HG02588 (cell line): ENCODE measurements at regions not wholly inside any gene's neighbourhood (a gene's known extent, or its start where the extent isn't known, plus 50 kb on each side); places are given as distances from the start of the nearest gene placed in this dataset.

Experiments used
- ATAC-seq: cut with Tn5 transposase; IDR thresholded peaks from one replicate; pipeline ENCODE4 v1.9.1; 2021; ENCODE audit warnings: mild to moderate bottlenecking, moderate library complexity; ENCODE audit not compliant: unreplicated experiment

DNA sequence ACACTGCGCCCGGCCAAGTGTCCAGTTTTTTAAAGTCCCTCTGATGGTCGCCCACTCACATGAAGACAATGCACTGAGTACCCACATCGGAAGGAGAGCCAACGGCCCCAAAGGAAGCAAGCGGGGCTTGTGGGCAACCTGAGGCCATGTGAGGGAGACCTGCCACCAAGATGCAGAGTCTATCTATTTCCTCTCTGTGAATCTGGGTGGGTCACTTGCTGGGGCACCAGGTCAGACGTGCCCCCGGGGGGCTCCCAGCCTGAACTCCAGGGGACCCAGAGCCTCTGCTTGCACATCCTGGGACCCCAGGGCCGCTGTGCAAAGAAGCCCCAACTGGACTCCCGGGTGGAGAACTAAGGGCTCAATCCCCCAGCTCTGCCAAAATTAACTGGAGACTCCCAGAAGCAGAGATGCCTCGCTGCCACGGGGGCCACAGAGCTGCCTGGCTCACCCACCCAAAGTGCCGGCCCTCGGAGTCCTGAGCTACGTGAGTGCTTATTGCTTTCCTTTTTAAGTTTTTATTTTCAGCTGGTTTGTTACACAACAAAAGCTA is 106.4 kb downstream of the BRD1 start:
- ATAC-seq: no peak

DNA sequence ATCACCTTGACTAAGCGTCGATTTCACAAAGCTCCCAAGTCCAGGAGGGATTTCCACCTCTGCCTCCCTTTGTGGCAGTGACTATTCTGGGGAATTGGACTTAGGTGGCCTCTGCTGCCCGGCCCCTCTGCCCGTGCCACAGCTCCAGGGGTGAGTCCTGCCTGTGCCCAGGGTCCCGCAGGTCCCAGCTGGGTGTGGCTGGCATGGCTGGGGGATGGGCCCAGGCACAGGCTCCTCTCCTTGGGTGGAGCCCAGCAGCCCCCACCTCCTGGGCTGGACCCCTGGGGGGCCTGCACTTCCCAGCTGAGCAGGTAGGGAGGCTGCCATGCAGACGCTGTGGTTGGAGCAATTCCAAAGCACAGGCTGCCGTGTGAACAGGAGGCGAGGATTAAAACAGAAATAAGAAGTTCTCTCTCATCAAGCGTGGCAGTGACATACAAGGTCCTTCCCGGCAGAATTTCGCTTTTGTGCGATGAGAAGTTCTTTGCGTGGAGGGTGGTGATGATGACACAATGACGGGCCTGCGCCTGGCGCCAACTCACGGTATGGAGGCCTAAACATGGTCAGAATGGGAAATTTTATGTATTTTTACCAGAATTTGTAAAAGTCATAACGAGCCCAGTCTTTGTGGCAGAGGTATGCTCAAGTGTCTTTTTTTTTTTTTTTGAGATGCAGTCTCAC is 107.3 kb downstream of the BRD1 start:
- ATAC-seq: no peak

DNA sequence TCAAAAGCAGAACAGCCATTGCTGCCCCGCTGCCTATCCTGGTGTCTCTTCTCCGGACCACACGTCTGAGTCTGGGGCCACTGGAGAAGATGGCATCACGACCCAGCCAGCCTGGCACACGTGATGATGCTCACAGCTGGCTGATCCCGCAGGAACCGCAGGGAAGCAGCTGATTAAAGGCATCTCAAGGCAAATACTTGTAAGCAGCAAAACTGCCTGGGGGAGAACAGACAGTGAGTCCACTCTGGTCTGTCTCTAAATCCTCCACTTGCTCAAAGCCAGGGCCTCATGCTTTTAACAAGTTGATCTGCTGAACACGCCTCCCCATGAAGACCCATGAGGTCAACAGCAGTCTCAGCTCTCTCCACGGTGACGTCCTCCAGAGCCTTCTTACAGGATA is 108.6 kb downstream of the BRD1 start:
- no peak for ATAC-seq

DNA sequence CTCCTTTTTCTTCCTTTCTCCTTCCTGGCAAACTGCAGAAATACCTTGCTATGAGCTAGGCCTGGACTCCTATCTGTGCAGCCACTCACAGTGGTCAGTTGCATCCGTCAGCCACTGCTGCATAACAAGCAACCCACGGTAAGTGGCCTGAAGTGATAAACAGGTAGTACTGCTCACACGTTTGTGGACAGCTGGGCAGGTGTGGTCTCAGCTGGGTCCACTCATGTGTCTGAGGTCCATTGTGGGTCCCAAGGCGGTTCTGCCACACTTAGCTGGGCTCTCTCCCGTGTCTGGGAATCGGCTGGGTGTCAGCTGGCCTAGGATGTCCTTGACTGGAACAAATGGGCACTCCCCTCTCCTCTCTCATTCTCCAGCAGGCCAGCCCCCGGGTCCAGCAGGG is 109.3 kb downstream of the BRD1 start:
- ATAC-seq: no peak

DNA sequence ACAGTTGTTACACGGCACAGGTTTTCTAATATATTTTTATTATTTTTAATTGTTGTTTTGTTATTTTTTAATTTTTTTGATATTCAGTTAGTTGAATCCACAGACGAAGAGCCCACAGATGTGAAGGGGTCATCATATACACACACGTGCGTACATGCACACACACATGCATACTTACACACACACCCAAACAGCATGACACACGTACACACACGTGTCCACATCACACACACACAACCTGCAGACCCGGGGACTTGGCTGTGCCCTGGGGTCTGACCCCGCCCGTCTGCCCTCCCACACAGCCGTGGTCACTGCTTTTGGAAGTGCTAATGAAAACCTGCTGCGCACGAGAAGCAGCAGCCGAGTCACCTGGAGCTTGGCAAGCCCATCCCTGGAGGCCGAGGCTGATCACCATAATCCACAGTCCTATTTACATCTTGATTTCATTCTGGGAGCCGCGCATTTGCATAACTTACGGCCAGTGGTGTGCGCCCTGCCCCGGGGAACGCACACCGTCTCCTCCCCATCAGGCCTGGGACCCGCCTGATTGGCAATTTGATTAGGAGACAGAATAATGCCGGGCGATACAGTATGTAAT is 110.3 kb downstream of the BRD1 start:
- no peak for ATAC-seq

DNA sequence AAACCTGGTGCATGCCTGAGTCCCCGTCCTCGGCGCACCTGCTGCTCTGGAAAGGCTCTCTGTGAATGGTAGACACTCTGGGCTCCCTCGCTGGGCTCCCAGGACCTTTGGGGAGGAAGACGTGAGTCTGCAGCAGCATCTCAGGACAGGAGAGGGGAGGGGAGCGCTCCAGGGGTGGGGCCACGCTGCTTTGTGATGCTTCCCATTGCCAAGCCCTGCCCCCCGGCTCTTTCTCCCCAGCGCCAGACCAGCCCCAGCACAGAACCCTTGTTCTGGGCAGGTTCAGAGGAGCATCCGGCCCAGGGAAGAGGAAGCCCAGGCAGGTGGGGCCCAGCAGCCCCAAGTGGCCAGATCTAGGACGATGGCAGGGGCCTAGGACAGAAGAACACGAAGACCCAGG is 111.2 kb downstream of the BRD1 start:
- ATAC-seq: no peak

DNA sequence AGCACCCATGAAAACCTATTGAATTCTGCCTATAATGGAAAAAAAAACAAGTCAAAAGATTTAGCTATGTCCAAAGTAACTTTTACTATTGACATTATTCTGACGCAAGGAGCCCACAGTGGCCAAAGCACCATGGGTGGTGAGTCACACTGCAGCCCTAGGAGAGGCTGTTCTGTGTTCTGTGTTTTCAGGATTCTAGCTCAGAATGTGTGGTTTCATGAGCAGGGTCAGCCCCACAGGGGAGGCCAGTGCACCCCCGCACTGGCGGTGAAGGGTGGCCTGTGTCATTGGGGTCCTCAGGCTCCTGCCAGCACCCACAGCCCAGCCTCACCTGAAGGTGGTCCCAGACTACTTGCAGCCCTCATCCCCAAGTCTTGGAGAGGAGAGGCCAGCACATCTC is 112.2 kb downstream of the BRD1 start:
- no peak for ATAC-seq

DNA sequence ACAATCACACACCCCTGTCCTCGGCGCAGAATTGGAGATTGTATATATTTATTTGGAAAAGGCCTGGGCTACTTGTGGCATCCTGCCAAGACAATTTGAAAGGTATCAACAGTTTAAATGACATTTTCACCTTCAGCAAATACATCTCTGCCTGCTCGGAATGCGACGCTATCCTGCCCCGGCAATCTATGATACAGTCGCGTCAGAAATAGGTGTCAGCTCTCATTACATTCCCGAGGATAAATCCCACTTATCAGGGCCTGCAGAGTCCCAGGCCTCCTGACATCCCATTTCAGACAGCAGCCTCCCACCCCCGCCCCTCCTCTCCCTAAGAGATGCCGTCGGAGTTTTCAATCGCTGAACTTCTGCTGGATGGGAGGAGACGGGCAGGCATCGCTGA is 114.7 kb downstream of the BRD1 start:
- no peak for ATAC-seq

DNA sequence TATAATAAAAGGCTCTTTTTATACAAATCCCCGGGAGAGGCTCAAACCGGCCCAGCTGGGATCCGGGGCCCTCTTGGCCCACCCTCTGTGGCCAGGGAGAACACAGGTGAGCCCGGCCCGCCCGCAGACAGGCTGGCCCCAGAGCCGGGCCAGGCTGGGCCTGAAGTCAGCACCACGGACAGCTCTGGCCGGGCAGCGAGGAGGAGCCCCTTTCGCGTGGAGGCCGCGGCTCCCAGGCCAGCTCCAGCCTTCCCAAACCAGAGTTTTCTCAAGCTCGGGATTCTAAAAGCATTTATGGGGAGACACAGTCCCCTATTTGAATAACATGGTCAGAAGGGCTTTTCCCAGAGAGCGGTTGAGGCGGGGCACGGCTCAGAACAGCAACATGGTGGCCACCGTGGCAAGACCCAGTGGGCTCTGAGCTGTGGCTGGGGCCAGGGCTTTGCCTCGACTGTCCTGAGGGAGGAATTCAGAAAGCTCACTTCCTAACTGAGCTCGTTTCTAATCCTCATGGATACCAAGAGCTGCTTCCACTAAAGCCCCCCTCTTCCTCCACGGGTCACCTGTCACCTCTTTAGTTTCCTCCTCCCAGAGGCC is 115.4 kb downstream of the BRD1 start:
- no peak for ATAC-seq

DNA sequence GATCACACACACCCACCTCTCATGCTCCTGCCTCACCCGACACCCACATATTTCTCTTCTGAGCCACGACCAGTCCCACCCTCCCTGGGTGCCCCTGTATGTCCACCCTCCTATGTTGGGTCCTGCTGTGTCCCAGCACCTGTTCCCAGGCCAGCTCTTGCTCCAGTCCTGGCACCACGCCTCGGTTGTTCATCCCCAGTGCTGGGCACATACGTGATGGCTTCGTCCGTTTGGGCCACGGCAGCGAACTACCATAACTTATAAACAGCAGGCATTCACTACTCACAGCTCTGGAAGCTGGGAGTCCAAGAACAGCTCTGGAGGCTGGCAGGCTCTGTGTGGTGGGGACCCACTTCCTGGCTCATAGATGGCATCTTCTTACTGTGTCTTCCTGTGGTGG is 116.9 kb downstream of the BRD1 start:
- ATAC-seq: no peak

DNA sequence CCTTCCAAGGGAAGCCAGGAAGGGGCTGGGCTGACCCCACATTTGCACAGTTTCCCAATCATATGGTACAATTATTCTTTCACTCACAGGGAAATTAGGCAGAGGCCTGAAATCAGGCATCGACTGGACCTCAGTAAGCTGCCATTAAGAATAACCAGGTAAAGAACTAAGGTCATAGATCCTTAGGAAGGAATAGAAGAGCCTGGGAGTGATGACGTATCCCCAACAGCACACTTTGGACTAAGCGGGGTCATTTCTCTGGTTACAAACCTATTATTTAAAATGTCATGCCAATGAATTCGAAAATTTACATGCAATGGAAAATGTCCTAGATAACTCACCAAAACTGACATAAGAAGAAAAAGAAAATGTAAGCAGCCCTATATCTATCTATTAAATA is 118.2 kb downstream of the BRD1 start:
- no peak for ATAC-seq

DNA sequence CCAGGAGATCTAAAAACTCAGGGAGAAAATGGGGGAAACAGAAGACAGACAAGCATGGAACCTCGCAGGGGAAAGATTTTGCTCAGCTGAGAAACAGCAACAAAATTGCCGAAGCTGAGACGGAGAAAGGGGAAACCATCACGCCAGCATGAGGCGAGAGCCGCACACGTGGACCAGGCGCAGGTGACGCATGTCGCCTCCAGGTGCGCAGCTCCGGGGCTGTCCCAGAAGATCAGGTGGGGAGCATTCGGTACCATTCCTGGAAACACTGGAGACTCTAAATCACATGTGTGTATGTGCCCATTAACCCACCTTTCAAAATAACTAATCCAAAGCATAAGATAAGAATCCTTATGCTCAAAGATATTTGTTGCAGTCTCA is 121.7 kb downstream of the BRD1 start:
- ATAC-seq: no peak

DNA sequence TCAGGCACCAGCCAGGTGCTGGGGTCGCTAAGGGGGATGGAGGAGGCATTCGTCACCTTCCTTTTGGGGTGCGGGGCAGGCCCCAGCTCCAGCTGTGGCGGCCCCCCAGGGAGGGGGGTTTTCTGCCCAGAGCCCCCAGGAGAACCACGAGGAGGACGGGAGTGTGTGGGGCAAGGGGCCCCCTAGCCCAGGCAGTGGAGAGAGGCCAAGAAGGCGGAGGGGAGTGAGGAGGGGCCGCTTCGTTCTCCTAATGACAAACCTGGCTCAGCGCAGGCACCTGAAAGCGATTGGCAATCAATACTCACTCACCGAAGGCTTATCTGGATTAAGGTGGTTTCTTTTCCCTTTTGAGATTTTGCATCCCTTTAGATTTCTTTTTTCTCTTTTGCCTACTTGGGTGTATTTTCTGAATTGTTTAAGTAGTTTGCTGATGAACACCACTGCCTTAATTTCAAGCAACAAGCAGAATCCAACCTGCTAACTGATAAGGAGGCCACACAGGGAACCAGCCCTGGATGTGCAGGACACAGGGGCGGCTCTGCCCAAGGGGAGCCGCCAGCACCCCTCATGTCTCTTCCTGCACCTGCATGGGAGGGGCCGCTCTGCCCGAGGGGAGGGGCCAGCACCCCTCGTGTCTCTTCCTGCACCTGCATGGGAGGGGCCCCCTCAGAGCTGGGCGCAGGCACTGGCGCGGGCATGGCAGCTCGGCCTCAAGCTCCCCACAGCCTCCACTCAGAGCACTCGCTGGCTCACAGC is 122.3 kb downstream of the BRD1 start:
- ATAC-seq: no peak

DNA sequence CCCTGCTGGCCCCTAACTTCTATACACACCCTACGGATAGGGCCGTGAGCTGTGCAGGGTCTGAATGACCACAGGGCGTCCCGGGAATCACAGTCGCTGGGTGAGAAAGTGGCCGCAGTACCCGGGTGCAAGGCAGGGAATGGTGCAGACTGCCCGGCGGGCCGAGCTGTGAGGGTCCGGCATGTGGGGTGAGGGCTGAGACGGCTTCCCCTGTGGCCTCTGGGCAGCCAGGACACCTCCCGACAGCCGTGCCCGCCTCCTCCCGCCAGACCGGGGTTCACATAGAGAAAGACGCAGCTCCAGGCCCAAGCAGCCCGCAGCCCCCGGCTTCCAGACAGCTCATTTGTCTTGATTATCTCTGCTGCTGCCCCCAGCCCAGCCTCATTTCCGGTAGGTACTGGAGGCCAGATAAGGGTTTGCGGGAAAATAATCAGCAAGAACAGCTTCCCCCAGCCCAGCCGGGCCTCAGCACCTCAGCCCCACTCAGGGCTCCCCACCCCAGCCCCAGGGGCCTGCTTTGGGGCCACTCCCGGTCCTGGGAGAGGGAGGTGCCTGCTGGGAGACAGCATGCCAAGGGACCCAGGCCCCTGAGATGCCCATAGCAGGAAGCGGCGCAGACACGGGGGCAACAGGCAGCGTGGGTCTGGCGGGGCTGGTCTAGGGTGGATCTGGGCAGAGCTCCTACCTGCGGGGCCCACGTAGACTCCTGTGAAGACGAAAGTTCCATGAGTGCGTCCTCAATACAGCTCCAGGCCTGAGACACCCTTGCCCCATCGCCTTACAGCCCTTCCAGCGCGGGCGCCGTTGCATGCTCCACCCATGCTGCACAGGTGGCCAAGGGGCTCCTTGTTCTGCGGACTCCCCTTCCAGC is 123.1 kb downstream of the BRD1 start:
- no peak for ATAC-seq

DNA sequence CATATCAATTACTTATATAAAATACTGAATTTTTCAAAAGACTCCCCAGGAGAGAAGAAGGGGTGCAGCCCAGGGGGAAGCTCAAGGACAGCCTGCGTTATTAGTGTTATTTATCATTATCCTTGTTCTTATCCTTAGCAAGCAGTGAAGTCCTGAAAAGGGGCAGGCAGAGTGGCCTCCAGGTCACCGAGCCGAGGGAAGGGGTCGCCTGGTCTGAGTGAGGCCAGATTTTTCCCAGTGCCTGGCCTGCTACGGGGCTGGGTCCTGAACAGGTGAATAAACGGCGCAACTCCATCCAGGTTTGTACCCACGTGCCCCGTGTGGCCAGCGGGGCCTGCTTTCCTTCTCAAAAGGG is 123.7 kb downstream of the BRD1 start:
- no peak for ATAC-seq

DNA sequence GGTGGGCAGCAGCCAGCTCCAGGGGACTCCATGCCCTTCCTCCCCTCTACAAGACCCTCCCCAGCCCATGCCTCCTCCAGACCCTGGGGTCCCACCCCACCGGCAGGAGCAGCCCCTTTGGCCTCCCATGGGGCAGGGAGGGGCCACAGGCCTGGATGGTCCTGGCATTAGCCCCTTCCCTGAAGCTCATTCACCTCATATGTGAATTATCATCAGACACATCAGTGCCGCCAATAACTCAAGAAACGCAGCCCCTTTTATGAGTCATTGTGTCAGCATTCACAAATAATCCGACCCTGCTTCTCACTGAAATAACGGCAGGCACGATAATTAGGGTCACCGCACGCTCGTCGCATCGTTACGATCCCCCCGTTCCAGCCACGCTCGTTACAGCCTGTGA is 124.2 kb downstream of the BRD1 start:
- ATAC-seq: no peak

DNA sequence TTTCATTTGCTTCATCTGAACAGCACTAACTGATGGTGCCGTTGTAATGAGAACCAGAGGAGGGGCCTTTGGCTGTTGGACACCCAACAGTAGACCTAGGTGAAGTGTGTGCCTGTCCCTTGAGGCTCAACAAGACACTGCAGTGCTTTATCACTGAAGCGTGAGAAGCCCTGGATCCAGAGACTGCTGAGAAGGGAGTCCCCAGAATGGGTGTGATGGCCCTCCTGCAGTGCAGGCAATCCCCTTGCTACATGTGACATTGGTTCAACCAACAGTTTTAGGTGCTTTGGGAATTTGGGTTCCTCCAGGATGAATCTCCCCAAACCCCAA is 125.6 kb downstream of the BRD1 start:
- no peak for ATAC-seq

DNA sequence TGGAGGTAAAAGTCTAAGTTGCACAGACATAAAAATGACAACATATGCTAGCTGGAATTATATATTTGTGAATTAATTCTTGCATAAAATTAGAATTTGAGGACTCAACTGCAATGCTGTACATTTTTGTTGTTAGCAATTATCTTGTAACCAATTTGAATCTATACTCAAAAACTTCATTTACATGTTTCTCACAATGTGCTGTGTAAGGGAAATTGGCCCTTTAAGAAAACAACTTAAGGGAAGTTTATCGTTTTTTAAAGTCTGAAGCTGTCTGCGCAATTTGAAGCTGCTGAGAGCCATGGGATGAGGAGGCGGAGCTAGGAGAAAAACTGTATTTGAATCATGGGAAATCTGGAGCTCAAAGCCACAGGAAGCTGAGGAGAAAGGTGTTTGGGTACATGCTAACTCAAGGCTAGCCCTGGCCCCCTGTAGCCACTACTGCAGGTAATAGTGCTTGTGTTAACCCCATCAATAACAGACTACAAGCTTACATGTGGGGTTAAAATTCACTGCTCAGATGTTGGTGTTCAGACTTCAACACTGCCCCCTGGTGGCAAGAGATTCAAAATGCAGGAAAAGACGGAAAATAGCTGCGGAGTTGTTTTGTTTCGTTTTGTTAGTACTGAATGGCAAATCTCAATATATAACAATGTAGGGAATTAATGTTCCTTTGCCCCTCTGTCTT is 126.1 kb downstream of the BRD1 start:
- no peak for ATAC-seq

DNA sequence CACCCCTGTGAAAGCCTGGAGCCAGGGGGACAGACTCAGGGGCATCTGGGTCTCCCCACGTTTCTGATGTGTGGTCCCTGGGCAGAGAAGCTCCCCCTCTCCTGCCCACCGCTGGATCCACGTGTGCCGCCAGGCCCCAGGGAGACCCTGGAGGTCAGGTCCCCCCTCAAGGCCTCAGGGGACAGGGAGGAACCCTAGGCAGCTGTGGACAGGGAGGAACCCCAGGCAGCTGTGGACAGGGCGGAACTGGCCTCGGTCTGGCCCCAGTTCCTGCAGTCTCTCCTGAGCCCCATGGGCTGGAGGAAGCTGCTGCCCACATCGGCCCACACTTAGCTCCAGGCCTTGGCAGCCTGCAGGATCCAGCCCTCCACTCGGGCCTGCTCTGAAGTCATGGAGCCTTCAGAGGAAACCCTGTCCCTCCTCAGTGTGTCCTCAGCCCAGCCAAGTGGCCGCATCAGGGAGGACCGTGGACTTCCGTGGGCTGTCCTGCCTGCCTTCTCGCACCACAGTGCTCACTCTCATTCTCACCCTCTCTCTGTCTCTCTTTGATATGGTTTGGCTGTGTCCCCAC is 127.7 kb downstream of the BRD1 start:
- ATAC-seq: no peak

DNA sequence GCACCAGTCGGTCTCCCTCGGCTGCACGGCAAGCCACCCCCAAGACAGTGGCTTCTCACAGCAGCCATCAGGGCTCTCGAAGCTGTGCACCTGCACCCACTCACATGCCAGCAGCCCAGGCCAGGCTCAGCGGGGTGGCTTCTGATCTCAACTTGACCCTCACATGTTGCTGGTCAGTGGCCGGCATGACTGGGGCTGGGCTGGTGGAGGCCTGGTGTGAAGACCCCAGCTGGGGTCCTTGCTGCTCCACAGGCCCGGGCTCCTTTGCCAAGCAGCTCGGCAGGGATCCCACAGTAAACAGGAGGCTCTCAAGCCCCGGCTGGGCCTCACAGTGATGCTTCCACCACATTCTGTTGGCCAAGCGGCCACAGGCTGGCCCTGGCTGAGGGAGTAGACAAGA is 128.2 kb downstream of the BRD1 start:
- no peak for ATAC-seq
